Keratinocyte (primary cell): ENCODE measurements at regions not wholly inside any gene's neighbourhood (a gene's known extent, or its start where the extent isn't known, plus 50 kb on each side); places are given as distances from the start of the nearest gene placed in this dataset.

Experiments used
- DNase-seq: peaks from one replicate; pipeline ENCODE4 v3.0.0-alpha.2; 2011; ENCODE audit warnings: low read depth, missing footprints, low spot score
- FAIRE-seq: peaks from 2 replicates; lab custom pipeline; 2011; peaks lifted over from hg19 to GRCh38; lab: Jason Lieb, UNC
- H2AFZ ChIP-seq: 2 replicates; pipeline ENCODE4 v1.6.0; 2012; ENCODE audit warnings: low read length, control low read depth, inconsistent platforms; ENCODE audit not compliant: control insufficient read depth
- H3K27ac ChIP-seq: 2 replicates; pipeline ENCODE4 v1.5.1; 2011; ENCODE audit warnings: low read length; ENCODE audit not compliant: control insufficient read depth, insufficient read depth
- H3K27me3 ChIP-seq: 3 replicates; pipeline ENCODE4 v1.6.0; 2011; ENCODE audit warnings: low read length; ENCODE audit not compliant: control insufficient read depth, insufficient read depth; ENCODE audit errors: extremely low read depth
- H3K36me3 ChIP-seq, 2 experiments: 2 replicates in 1 of 2; 3 replicates in 1 of 2; pipeline ENCODE4 v1.5.1; 2011; ENCODE audit warnings: low read length in 2 of 2, mild to moderate bottlenecking in 1 of 2; ENCODE audit not compliant: control insufficient read depth in 2 of 2, insufficient read depth in 2 of 2; ENCODE audit errors: extremely low read depth in 1 of 2
- H3K4me1 ChIP-seq: 3 replicates; pipeline ENCODE4 v1.5.1; 2011; ENCODE audit warnings: low read length; ENCODE audit not compliant: control insufficient read depth, insufficient read depth; ENCODE audit errors: extremely low read depth
- H3K4me2 ChIP-seq: 3 replicates; pipeline ENCODE4 v1.6.0; 2011; ENCODE audit warnings: low read depth, low read length; ENCODE audit not compliant: control insufficient read depth, insufficient read depth; ENCODE audit errors: extremely low read depth
- H3K4me3 ChIP-seq, 3 experiments: fragments of 200-600 bp in 1 of 3; sonication (generic) in 1 of 3; 2 replicates in 2 of 3; 3 replicates in 1 of 3; pipeline ENCODE4 v1.5.1; 2011 to 2016; ENCODE audit warnings: low read length in 3 of 3, mild to moderate bottlenecking in 3 of 3, control low read depth in 2 of 3, inconsistent platforms in 1 of 3, low read depth in 1 of 3, mixed read lengths in 1 of 3, mixed run types in 1 of 3, moderate library complexity in 1 of 3; ENCODE audit not compliant: control insufficient read depth in 2 of 3, insufficient read depth in 2 of 3; ENCODE audit errors: extremely low read depth in 1 of 3
- H3K79me2 ChIP-seq: 2 replicates; pipeline ENCODE4 v1.6.0; 2012; ENCODE audit warnings: low read length; ENCODE audit not compliant: control insufficient read depth, insufficient read depth
- H3K9ac ChIP-seq: 3 replicates; pipeline ENCODE4 v1.6.0; 2011; ENCODE audit warnings: low read length; ENCODE audit not compliant: control insufficient read depth, insufficient read depth; ENCODE audit errors: extremely low read depth
- H3K9me1 ChIP-seq: 3 replicates; pipeline ENCODE4 v1.6.0; 2011; ENCODE audit warnings: low read length; ENCODE audit not compliant: control insufficient read depth, insufficient read depth; ENCODE audit errors: extremely low read depth
- H3K9me3 ChIP-seq: 2 replicates; pipeline ENCODE4 v1.5.1; 2012; ENCODE audit warnings: low read depth, low read length; ENCODE audit not compliant: control insufficient read depth
- H4K20me1 ChIP-seq: 3 replicates; pipeline ENCODE4 v1.6.0; 2011; ENCODE audit warnings: low read length; ENCODE audit not compliant: control insufficient read depth, insufficient read depth; ENCODE audit errors: extremely low read depth
- EZH2 ChIP-seq: IDR thresholded peaks from one replicate; pipeline ENCODE4 v1.6.1; 2012; ENCODE audit warnings: inconsistent platforms, mild to moderate bottlenecking, low read length, moderate library complexity
- dilution Hi-C: fragments of 300-500 bp; cut with MboI; formaldehyde crosslinking; loops from one replicate; pipeline ENCODE4 v1.7.0; 2020; ENCODE audit warnings: low sequenced_read_pairs; ENCODE audit not compliant: extremely low pct_ligation_motif_present
- TF ChIP-seq, protein P1 (sequence below), 3 experiments: IDR thresholded peaks in 1 of 3; conservative IDR thresholded peaks in 1 of 3; optimal IDR thresholded peaks in 1 of 3; 2 replicates in 2 of 3; 3 replicates in 1 of 3; pipeline versions ENCODE3 to v1.5.1; 2011; ENCODE audit warnings: low read length in 3 of 3, mild to moderate bottlenecking in 3 of 3, moderate library complexity in 2 of 3, control low read depth in 1 of 3, inconsistent platforms in 1 of 3; ENCODE audit not compliant: insufficient read depth in 2 of 3; ENCODE audit errors: extremely low read depth in 1 of 3

- no peaks in the 10 kb centered on the region for H3K4me1 ChIP-seq
- DNase-seq (no peak), FAIRE-seq (no peak)
- H2AFZ ChIP-seq: no peak overlapping the region
- no peak overlapping the region for H3K4me2 ChIP-seq
- no peaks in the 10 kb centered on the region for H3K27me3 ChIP-seq
- H3K9me3 ChIP-seq: no peaks in the 10 kb centered on the region
- no peak overlapping the region for H3K9ac ChIP-seq
- no peaks in the 10 kb centered on the region for H3K9me1 ChIP-seq
- H3K4me3 ChIP-seq: no peak overlapping the region
- TF ChIP-seq, protein P1, sequence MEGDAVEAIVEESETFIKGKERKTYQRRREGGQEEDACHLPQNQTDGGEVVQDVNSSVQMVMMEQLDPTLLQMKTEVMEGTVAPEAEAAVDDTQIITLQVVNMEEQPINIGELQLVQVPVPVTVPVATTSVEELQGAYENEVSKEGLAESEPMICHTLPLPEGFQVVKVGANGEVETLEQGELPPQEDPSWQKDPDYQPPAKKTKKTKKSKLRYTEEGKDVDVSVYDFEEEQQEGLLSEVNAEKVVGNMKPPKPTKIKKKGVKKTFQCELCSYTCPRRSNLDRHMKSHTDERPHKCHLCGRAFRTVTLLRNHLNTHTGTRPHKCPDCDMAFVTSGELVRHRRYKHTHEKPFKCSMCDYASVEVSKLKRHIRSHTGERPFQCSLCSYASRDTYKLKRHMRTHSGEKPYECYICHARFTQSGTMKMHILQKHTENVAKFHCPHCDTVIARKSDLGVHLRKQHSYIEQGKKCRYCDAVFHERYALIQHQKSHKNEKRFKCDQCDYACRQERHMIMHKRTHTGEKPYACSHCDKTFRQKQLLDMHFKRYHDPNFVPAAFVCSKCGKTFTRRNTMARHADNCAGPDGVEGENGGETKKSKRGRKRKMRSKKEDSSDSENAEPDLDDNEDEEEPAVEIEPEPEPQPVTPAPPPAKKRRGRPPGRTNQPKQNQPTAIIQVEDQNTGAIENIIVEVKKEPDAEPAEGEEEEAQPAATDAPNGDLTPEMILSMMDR (optimal IDR thresholded peaks at IDR 0.05 in 1 of 3, IDR thresholded peaks at IDR 0.05 in 1 of 3, conservative IDR thresholded peaks at IDR 0.05 in 1 of 3; ENCODE audit: extremely low read depth in 1 of 3, insufficient read depth in 2 of 3, low read length in 3 of 3): no peak
- no peak for TF ChIP-seq EZH2
- H3K36me3 ChIP-seq: no peaks in the 10 kb centered on the region
- H4K20me1 ChIP-seq: no peaks in the 10 kb centered on the region
- no peak overlapping the region for H3K27ac ChIP-seq
- H3K79me2 ChIP-seq: no peaks in the 10 kb centered on the region
- dilution Hi-C loops: no loop called here
Observed at GRCh38 chr9:73539881-73540390, 388.3 kb downstream of the ANXA1 start.

- no peaks in the 10 kb centered on the region for H3K36me3 ChIP-seq
- no peaks in the 10 kb centered on the region for H4K20me1 ChIP-seq
- dilution Hi-C loops: no loop called here
- no peaks in the 10 kb centered on the region for H3K27me3 ChIP-seq
- TF ChIP-seq, protein P1 (optimal IDR thresholded peaks at IDR 0.05 in 1 of 3, IDR thresholded peaks at IDR 0.05 in 1 of 3, conservative IDR thresholded peaks at IDR 0.05 in 1 of 3; ENCODE audit: extremely low read depth in 1 of 3, insufficient read depth in 2 of 3, low read length in 3 of 3): no peak
- no peak for TF ChIP-seq EZH2
- H3K4me1 ChIP-seq: no peaks in the 10 kb centered on the region
- no peak for FAIRE-seq
- H3K9ac ChIP-seq: no peak overlapping the region
- DNase-seq: no peak
- no peak overlapping the region for H3K4me2 ChIP-seq
- no peaks in the 10 kb centered on the region for H3K79me2 ChIP-seq
- H3K4me3 ChIP-seq: no peak overlapping the region
- H3K27ac ChIP-seq: no peak overlapping the region
- H3K9me3 ChIP-seq: no peaks in the 10 kb centered on the region
- H2AFZ ChIP-seq: no peak overlapping the region
- no peaks in the 10 kb centered on the region for H3K9me1 ChIP-seq
Observed at GRCh38 chr9:73541923-73542322, 390.3 kb downstream of the ANXA1 start.
